Activated CD4-positive, alpha-beta T cell treated with anti-CD3 and anti-CD28 coated beads for 48 hours (primary cell): ENCODE measurements at regions not wholly inside any gene's neighbourhood (a gene's known extent, or its start where the extent isn't known, plus 50 kb on each side); places are given as distances from the start of the nearest gene placed in this dataset.

Experiments used
- DNase-seq: peaks from one replicate; pipeline ENCODE4 v3.0.0-alpha.2; 2020

DNA sequence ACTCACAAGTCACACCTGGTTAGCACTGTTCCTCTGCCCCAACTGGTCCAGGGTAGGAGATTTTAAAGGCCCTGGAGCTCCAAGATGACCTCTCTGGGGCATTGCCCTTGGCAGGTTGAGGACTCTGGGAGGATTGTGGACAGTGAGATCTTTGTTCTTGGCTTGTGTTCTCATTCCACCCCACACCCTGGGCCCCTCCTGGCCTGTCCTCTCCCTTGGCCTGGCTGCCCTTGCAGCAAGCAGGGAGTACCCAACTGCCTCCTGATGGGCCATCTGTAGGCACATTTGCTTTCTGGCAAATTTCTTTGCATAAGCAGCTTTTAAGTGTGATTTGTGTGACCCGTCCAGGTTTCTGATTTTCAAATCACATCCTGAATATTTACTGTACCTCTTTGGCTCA is 239.6 kb downstream of the UTP18 start:
- no peak for DNase-seq

DNA sequence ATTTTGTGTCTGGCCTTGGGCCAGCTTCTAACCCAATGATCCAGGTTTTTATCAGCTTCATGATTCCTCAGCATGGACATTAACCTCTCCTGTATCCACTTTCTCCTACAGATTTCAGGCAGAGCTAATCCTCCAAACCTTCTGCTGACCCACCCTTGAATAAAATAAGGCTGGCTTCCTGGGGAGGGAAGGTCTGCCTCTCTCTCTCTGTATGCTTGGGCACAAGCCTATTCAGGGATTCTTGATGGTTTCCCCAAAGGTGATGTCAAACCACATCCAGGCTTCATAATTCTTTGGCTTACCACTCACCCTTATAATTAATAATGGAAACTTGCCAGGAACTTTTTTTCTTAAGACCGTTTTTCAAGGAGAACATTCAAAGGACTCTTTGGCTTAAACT is 240.1 kb downstream of the UTP18 start:
- DNase-seq = no peak

DNA sequence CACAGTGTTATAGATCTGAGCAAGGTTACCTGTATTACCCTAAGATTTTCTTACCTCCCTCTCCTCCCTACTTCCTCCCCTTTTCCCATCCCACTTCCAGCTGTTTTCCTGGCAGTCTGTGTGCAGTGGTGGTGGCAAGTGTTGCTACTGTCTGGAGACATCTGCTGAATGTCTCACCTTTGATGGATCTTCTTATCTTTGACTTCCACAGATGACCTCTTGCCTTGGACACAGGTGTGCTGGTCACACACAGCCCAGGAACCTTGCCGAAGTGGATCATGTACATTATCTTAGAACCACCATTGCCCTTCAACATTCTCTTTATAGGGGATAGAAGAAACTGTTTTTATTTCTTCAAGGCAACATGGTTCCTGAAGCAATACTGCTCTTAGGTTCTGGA is 245.1 kb downstream of the UTP18 start:
- DNase-seq = no peak

- DNase-seq = no peak
Observed at GRCh38 chr17:51507444-51507843, 247.1 kb downstream of the UTP18 start.

DNA sequence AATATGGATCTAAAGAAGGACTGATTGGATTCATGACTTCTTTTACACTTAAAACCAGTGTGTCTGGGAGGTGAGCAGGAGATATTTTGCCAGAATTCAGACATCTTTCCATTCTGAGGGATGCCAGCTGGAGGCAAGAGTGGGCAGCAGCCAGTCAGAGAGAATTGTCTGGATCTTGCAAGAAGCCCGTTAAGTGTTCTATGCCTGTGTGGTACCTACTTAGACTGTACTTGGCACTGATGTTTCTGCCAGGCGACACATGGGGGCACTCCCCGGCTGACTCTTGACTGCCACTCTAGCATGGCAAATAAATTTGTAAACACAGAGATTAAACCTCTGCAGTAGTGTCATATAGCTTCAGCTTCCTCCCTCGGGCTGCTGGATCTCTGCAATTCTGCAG is 247.7 kb downstream of the UTP18 start:
- no peak for DNase-seq

DNA sequence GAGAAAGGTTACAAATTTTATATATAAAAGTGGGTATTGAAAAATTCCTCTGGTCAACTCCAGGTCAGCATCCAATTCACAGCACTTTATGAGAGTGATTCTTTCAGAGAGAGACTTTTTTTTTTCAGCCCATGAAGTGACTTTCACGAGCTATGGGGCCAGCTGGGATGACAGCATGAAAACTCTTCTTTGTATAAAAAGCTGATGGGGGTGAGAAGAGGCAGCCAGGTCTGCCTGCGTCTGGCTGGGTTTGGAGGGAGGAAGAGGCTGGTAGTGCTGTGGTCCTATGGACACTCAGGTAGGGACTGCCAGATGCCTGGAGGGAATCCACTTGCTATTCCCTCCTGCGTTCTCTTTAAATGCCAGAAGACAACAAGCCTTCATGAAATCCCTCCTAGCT is 250.6 kb downstream of the UTP18 start:
- DNase-seq = no peak

DNA sequence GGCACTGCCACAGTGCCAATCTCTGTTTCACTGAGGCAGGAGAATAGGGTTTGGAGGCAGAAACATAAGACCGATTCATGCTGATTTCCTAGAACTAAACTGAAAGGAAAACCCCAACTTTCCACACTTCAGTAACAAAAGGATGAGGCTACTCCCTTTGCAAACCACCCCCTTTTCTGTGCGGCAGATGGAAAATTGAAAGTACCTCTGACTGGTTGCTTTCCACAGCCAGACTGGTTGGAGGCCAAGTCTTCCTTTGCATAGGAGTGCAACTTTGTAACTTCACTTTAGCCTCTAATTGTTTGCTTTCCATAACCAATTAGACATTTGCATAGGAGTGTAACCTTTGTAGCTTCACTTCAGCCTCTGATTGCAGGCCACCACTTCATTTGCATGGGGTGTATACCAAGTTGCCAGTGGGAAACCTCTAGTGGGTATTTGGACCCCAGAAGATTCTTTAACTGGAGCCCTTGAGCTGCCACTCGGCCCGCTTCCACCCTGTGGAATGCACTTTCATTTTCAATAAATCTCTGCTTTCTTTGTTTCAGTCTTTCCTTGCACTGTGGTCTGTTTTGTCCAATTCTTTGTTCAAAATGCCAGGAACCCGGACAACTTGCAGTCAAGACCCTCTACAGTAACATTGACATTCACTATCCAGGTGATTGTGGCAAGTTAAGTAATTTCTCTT is 252.0 kb downstream of the UTP18 start:
- no peak for DNase-seq

- no peak for DNase-seq
Observed at GRCh38 chr17:51516924-51517323, 256.6 kb downstream of the UTP18 start.

- no peak for DNase-seq
Observed at GRCh38 chr17:51524524-51524923, 264.2 kb downstream of the UTP18 start.

- no peak for DNase-seq
Observed at GRCh38 chr17:51526507-51526906, 266.2 kb downstream of the UTP18 start.

- no peak for DNase-seq
Observed at GRCh38 chr17:51527225-51527982, 267.1 kb downstream of the UTP18 start.

GRCh38 chr17:51528111-51528510 is 267.8 kb downstream of the UTP18 start:
- no peak for DNase-seq

- no peak for DNase-seq
Observed at GRCh38 chr17:51533219-51533618, 272.9 kb downstream of the UTP18 start.

- no peak for DNase-seq
Observed at GRCh38 chr17:51533821-51534220, 273.5 kb downstream of the UTP18 start.

- no peak for DNase-seq
Observed at GRCh38 chr17:51536627-51537026, 276.3 kb downstream of the UTP18 start.

GRCh38 chr17:51537996-51538550 is 277.7 kb downstream of the UTP18 start:
- no peak for DNase-seq

- DNase-seq = peak; percentile 3
Observed at GRCh38 chr17:51540151-51540550, 279.8 kb downstream of the UTP18 start.

- no peak for DNase-seq
Observed at GRCh38 chr17:51541215-51541614, 280.9 kb downstream of the UTP18 start.

DNA sequence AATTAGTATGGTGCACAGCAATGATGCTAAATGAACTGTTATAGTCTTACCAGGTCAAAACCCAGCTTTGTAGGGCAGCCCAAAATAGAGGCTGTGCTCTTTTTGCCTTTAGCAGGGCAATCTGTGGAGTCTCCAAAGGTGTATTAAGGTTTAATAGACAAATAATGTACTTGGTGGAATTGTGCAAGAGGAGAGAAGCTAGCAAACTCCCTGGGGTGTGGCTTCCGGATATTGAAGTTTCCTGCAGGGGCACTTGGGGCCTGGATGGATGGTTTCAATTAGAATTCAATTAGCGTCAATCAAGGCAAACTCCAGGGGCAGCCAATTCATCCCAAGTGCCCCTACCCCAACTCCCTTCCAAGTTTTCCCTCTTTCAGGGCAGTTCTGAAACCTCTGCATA is 285.8 kb downstream of the UTP18 start:
- no peak for DNase-seq

GRCh38 chr17:51548125-51548524 is 287.8 kb downstream of the UTP18 start:
- DNase-seq = no peak

DNA sequence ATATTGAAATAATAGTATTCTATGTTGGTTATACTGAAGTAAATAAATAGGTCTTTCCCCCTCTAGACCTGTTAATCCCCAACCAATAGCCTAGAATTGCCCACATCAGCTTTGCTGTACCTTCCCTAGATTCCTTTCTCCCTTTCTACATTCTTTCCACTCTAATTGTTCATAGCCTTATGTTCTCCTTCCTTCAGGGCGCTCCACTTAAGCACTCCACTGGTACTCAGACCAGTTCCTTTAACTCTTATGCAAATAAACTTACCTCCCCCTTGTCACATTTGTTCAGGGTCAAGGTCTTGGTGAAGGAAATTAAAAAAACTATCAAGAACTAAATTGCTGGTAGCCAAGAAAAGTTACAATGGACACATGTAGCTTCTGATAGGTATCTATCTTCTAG is 294.8 kb downstream of the UTP18 start:
- DNase-seq = no peak

- DNase-seq = no peak
Observed at GRCh38 chr17:51559778-51560177, 299.4 kb downstream of the UTP18 start.

GRCh38 chr17:51560398-51560797 is 300.1 kb downstream of the UTP18 start:
- DNase-seq = no peak

- no peak for DNase-seq
Observed at GRCh38 chr17:51563961-51564360, 303.6 kb downstream of the UTP18 start.
